ENCODE measurements at regions not wholly inside any gene's neighbourhood (a gene's known extent, or its start where the extent isn't known, plus 50 kb on each side); places are given as distances from the start of the nearest gene placed in this dataset.

GRCh38 chr5:89003563-89004036, 120.6 kb upstream of the MEF2C start:
- 98% methylated on average over 30 of the region's 47 CpGs for WGBS (ENCODE audit: low lambda C conversion rate, missing lambda C conversion rate)
- no peak for DNase-seq (ENCODE audit: low spot score)
- Histone ChIP-seq H3K9me2 (replicated peaks; ENCODE audit: insufficient read depth) (no peaks in the 10 kb centered on the region), H3K36me3 (replicated peaks; ENCODE audit: insufficient read depth, low read depth) (no peaks in the 10 kb centered on the region), H4K20me1 (ENCODE audit: insufficient read depth, poor library complexity, severe bottlenecking) (no peaks in the 10 kb centered on the region), H2AFZ (no peak overlapping the region), H3K27me3 (no peaks in the 10 kb centered on the region), H3K4me2 (no peak overlapping the region), H3K9me3 (ENCODE audit: low read depth) (no peaks in the 10 kb centered on the region), H3K27ac (no peak overlapping the region), H3K4me1 (ENCODE audit: insufficient read depth) (no peaks in the 10 kb centered on the region), H3K4me3 (no peak overlapping the region), H3K79me2 (no peaks in the 10 kb centered on the region)
- TF ChIP-seq EZH2phosphoT487 (IDR thresholded peaks at IDR 0.05; ENCODE audit: low read depth, severe bottlenecking, unreplicated experiment) (no peak), CTCF (IDR thresholded peaks at IDR 0.05; ENCODE audit: poor library complexity) (no peak), EZH2 (IDR thresholded peaks at IDR 0.05; ENCODE audit: borderline replicate concordance) (no peak)

GRCh38 chr5:88999853-89000252, 116.9 kb upstream of the MEF2C start:
- Histone ChIP-seq H3K27ac (no peak overlapping the region), H3K9me2 (replicated peaks; ENCODE audit: insufficient read depth) (no peaks in the 10 kb centered on the region), H3K4me3 (no peak overlapping the region), H3K9me3 (ENCODE audit: low read depth) (no peaks in the 10 kb centered on the region), H3K4me2 (no peak overlapping the region), H4K20me1 (ENCODE audit: insufficient read depth, poor library complexity, severe bottlenecking) (no peaks in the 10 kb centered on the region), H3K36me3 (replicated peaks; ENCODE audit: insufficient read depth, low read depth) (no peaks in the 10 kb centered on the region), H3K4me1 (ENCODE audit: insufficient read depth) (no peaks in the 10 kb centered on the region), H3K27me3 (no peaks in the 10 kb centered on the region), H3K79me2 (no peaks in the 10 kb centered on the region), H2AFZ (no peak overlapping the region)
- TF ChIP-seq EZH2phosphoT487 (IDR thresholded peaks at IDR 0.05; ENCODE audit: low read depth, severe bottlenecking, unreplicated experiment) (no peak), EZH2 (IDR thresholded peaks at IDR 0.05; ENCODE audit: borderline replicate concordance) (no peak), CTCF (IDR thresholded peaks at IDR 0.05; ENCODE audit: poor library complexity) (no peak)
- no peak for DNase-seq (ENCODE audit: low spot score)

GRCh38 chr5:88997937-88998336, 115.0 kb upstream of the MEF2C start:
- TF ChIP-seq CTCF (IDR thresholded peaks at IDR 0.05; ENCODE audit: poor library complexity) (no peak), EZH2 (IDR thresholded peaks at IDR 0.05; ENCODE audit: borderline replicate concordance) (no peak), EZH2phosphoT487 (IDR thresholded peaks at IDR 0.05; ENCODE audit: low read depth, severe bottlenecking, unreplicated experiment) (no peak)
- Histone ChIP-seq H4K20me1 (ENCODE audit: insufficient read depth, poor library complexity, severe bottlenecking) (no peaks in the 10 kb centered on the region), H3K36me3 (replicated peaks; ENCODE audit: insufficient read depth, low read depth) (no peaks in the 10 kb centered on the region), H3K79me2 (no peaks in the 10 kb centered on the region), H3K4me2 (no peak overlapping the region), H2AFZ (no peak overlapping the region), H3K4me1 (ENCODE audit: insufficient read depth) (no peaks in the 10 kb centered on the region), H3K9me2 (replicated peaks; ENCODE audit: insufficient read depth) (no peaks in the 10 kb centered on the region), H3K27me3 (no peaks in the 10 kb centered on the region), H3K4me3 (no peak overlapping the region), H3K27ac (no peak overlapping the region), H3K9me3 (ENCODE audit: low read depth) (no peaks in the 10 kb centered on the region)
- WGBS (ENCODE audit: low lambda C conversion rate, missing lambda C conversion rate): 65% methylated on average over 2 of the region's 2 CpGs
- no peak for DNase-seq (ENCODE audit: low spot score)

- no peaks in the 10 kb centered on the region for H3K4me1 ChIP-seq (ENCODE audit: insufficient read depth)
- no peaks in the 10 kb centered on the region for H3K27me3 ChIP-seq
- no peak for TF ChIP-seq EZH2phosphoT487 (IDR thresholded peaks at IDR 0.05; ENCODE audit: low read depth, severe bottlenecking, unreplicated experiment)
- no peak for TF ChIP-seq CTCF (IDR thresholded peaks at IDR 0.05; ENCODE audit: poor library complexity)
- no peak for TF ChIP-seq EZH2 (IDR thresholded peaks at IDR 0.05; ENCODE audit: borderline replicate concordance)
- no peak overlapping the region for H3K4me3 ChIP-seq
- DNase-seq (ENCODE audit: low spot score): no peak
- no peak overlapping the region for H2AFZ ChIP-seq
- no peaks in the 10 kb centered on the region for H3K79me2 ChIP-seq
- no peak overlapping the region for H3K4me2 ChIP-seq
- H3K9me2 ChIP-seq (replicated peaks; ENCODE audit: insufficient read depth): no peaks in the 10 kb centered on the region
- WGBS (ENCODE audit: low lambda C conversion rate, missing lambda C conversion rate): 97% methylated on average over 1 of the region's 1 CpG
- no peaks in the 10 kb centered on the region for H3K9me3 ChIP-seq (ENCODE audit: low read depth)
- H3K36me3 ChIP-seq (replicated peaks; ENCODE audit: insufficient read depth, low read depth): no peaks in the 10 kb centered on the region
- no peak overlapping the region for H3K27ac ChIP-seq
- no peaks in the 10 kb centered on the region for H4K20me1 ChIP-seq (ENCODE audit: insufficient read depth, poor library complexity, severe bottlenecking)
These were observed 101.1 kb upstream of the MEF2C start for GRCh38 chr5:88984040-88984439.
